Vagina (tissue), 2 donors: ENCODE measurements at regions not wholly inside any gene's neighbourhood (a gene's known extent, or its start where the extent isn't known, plus 50 kb on each side); places are given as distances from the start of the nearest gene placed in this dataset.

Source experiments
- CTCF ChIP-seq, 3 experiments: fragments of 450-650 bp in 2 of 3; fragments of 200-600 bp in 1 of 3; sonication (generic) in 1 of 3; IDR thresholded peaks; one replicate each; pipeline ENCODE4 v1.5.1; 2017 to 2019; ENCODE audit warnings: antibody characterized with exemption in 3 of 3, mild to moderate bottlenecking in 2 of 3, moderate library complexity in 2 of 3
- POLR2A ChIP-seq, 2 donors: fragments of 450-650 bp; IDR thresholded peaks; one replicate each; pipeline ENCODE4 v1.6.1; 2017; ENCODE audit warnings: antibody characterized with exemption in 2 of 2, mild to moderate bottlenecking in 2 of 2, moderate library complexity in 2 of 2
- POLR2AphosphoS5 ChIP-seq, 2 donors: sonication (generic); formaldehyde crosslinking; IDR thresholded peaks; one replicate each; pipeline ENCODE4 v1.9.0; 2017; ENCODE audit warnings: antibody characterized with exemption in 2 of 2, mild to moderate bottlenecking in 2 of 2, low read depth in 1 of 2; ENCODE audit not compliant: insufficient read depth in 1 of 2

- TF ChIP-seq CTCF (IDR thresholded peaks at IDR 0.05) = no peak
- TF ChIP-seq POLR2A (IDR thresholded peaks at IDR 0.05) = no peak
- TF ChIP-seq POLR2AphosphoS5 (IDR thresholded peaks at IDR 0.05; ENCODE audit: insufficient read depth in 1 of 2, low read depth in 1 of 2) = no peak
Observed at GRCh38 chr14:66421990-66422946, 63.9 kb upstream of the CCDC196 start.
